Neural crest cell (in vitro differentiated cells): ENCODE measurements at regions not wholly inside any gene's neighbourhood (a gene's known extent, or its start where the extent isn't known, plus 50 kb on each side); places are given as distances from the start of the nearest gene placed in this dataset.
A peak's percentile ranks its signal among the peaks of the same experiment; 100 is the strongest.

Experiments used
- DNase-seq: peaks from one replicate; pipeline ENCODE4 v3.0.0; 2021; ENCODE audit warnings: low read depth, mixed read lengths, low spot score
- H3K27ac Mint-ChIP-seq: one replicate; pipeline ENCODE4 v1.8.0; 2021; ENCODE audit warnings: mild to moderate bottlenecking, mixed read lengths; ENCODE audit not compliant: unreplicated experiment
- H3K27me3 Mint-ChIP-seq: 2 replicates; pipeline ENCODE4 v1.8.0; 2021; ENCODE audit warnings: low read depth, mild to moderate bottlenecking, mixed read lengths
- H3K36me3 Mint-ChIP-seq: 2 replicates; pipeline ENCODE4 v1.8.0; 2021; ENCODE audit warnings: low read depth, mild to moderate bottlenecking, mixed read lengths
- H3K4me1 Mint-ChIP-seq: 2 replicates; pipeline ENCODE4 v1.8.0; 2021; ENCODE audit warnings: mixed read lengths
- H3K4me3 Mint-ChIP-seq: one replicate; pipeline ENCODE4 v1.8.0; 2021; ENCODE audit warnings: mild to moderate bottlenecking, mixed read lengths
- H3K9me3 Mint-ChIP-seq: 2 replicates; pipeline ENCODE4 v1.8.0; 2021; ENCODE audit warnings: mixed read lengths
- TF ChIP-seq, protein P1 (sequence below): fragments of 200-600 bp; sonication (generic); conservative IDR thresholded peaks from 2 replicates; pipeline ENCODE4 v1.5.0; 2021; ENCODE audit warnings: antibody characterized with exemption, mild to moderate bottlenecking

DNA sequence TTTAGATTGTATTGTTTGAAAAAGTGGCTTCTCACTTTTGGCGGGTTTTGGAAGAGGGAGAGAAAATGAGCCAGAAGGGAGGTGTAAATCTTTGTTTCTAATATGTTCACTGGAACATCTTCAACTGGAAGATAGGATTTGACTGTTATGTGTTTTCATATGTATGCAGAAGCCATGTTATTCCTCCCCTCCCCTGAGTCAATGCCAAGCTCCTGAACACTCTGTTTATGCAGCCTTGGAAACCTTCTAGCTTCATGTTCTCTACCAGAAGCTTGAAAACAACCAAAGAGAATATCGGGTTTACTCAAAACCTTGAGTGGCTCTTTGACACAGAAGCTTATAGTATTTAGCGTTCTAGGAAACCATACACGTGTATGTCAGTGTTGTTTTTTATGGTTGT lies 279.1 kb downstream of the PRL start:
- no peak overlapping the region for H3K27ac Mint-ChIP-seq
- H3K36me3 Mint-ChIP-seq = peaks cover 8% of the 10 kb centered on the region
- DNase-seq = no peak

DNA sequence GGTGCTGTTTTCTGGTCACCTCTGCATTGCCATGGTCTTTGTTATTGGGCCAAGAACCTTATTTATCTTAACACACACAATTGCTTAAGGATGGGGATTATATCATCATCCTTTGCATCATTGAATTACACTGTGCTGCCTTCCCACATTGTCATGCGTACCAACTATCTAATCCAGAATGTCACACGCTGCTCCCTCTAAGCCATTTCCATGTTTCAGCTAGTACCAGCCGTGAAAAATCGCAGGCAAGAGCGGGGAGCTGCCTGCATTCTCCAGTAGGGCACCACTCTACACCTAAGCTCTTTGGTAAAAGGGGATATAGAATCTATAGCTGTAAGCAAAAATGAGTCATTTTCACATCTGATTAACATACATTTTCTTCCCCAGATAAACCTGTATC lies 277.0 kb downstream of the PRL start:
- Mint-ChIP-seq H3K36me3 (peaks cover 8% of the 10 kb centered on the region), H3K9me3 (peaks cover 4% of the 10 kb centered on the region), H3K4me1 (peaks cover 10% of the 10 kb centered on the region), H3K4me3 (no peak overlapping the region), H3K27me3 (no peaks in the 10 kb centered on the region), H3K27ac (no peak overlapping the region)
- DNase-seq = no peak
- TF ChIP-seq, protein P1, sequence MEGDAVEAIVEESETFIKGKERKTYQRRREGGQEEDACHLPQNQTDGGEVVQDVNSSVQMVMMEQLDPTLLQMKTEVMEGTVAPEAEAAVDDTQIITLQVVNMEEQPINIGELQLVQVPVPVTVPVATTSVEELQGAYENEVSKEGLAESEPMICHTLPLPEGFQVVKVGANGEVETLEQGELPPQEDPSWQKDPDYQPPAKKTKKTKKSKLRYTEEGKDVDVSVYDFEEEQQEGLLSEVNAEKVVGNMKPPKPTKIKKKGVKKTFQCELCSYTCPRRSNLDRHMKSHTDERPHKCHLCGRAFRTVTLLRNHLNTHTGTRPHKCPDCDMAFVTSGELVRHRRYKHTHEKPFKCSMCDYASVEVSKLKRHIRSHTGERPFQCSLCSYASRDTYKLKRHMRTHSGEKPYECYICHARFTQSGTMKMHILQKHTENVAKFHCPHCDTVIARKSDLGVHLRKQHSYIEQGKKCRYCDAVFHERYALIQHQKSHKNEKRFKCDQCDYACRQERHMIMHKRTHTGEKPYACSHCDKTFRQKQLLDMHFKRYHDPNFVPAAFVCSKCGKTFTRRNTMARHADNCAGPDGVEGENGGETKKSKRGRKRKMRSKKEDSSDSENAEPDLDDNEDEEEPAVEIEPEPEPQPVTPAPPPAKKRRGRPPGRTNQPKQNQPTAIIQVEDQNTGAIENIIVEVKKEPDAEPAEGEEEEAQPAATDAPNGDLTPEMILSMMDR = no peak

More for the DNA sequence above, 279.1 kb downstream of the PRL start:
- H3K9me3 Mint-ChIP-seq = peaks cover 8% of the 10 kb centered on the region
- no peak overlapping the region for H3K4me3 Mint-ChIP-seq
- no peaks in the 10 kb centered on the region for H3K4me1 Mint-ChIP-seq
- H3K27me3 Mint-ChIP-seq = no peaks in the 10 kb centered on the region
- TF ChIP-seq, protein P1 = no peak

DNA sequence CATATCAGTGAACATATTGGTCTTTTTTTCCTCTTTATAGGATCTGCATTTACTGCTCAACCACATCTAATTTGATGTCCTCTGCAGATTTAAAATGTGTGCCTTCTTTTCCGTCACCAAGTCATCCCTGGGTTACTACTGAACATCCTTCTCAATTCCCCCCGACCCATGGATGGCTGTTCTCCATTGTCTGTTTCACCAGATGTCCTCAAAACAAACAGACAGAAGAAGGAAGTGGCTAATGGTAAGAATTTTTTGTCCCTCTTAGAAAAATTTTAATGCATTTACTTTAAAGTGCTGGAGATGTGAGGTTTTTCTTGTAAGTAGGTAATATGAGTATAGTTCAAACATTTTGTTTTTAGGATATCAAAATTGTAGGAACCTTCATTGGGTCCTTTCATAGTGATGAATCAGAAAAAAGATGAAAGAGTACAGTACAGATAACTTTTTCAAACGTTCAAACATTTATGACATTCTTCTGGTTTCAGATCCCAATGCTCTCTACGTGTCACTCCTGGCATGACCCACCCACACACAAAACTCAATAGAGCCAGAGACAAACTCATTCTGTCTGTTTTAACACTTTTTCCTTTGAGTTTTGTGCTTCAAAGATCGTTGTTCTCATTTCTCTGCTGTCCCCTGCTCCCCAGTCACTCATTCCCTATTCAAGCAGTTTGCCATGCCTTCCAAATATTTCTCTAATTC lies 276.4 kb downstream of the PRL start:
- H3K27ac Mint-ChIP-seq = no peak overlapping the region
- no peak overlapping the region for H3K4me3 Mint-ChIP-seq
- no peaks in the 10 kb centered on the region for H3K27me3 Mint-ChIP-seq
- DNase-seq = no peak
- peaks cover 16% of the 10 kb centered on the region for H3K4me1 Mint-ChIP-seq
- peaks cover 8% of the 10 kb centered on the region for H3K36me3 Mint-ChIP-seq
- H3K9me3 Mint-ChIP-seq = peaks cover 4% of the 10 kb centered on the region
- TF ChIP-seq, protein P1 = no peak

DNA sequence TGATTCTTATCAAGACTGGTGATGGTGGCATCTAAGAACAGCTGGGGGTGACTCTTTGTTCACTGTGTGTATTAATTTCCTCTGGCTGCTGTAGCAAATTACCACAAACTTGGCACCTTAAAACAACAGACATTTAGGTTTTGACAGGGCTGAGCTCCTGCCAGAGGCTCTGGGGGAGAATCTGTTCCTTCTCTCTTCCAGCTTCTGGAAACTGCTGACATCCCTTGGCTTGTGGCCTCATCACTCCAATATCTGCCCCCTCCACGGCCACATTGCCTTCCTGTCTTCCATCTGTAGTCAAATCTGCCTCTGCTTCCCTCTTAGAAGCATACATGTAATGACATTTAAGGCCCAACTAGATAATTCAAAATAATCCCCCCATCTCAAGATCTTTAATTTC lies 274.9 kb downstream of the PRL start:
- Mint-ChIP-seq H3K36me3 (peaks cover 8% of the 10 kb centered on the region), H3K4me3 (no peak overlapping the region), H3K27me3 (no peaks in the 10 kb centered on the region), H3K27ac (no peak overlapping the region), H3K4me1 (peaks cover 31% of the 10 kb centered on the region), H3K9me3 (peaks cover 4% of the 10 kb centered on the region)
- no peak for DNase-seq
- TF ChIP-seq, protein P1 = no peak

DNA sequence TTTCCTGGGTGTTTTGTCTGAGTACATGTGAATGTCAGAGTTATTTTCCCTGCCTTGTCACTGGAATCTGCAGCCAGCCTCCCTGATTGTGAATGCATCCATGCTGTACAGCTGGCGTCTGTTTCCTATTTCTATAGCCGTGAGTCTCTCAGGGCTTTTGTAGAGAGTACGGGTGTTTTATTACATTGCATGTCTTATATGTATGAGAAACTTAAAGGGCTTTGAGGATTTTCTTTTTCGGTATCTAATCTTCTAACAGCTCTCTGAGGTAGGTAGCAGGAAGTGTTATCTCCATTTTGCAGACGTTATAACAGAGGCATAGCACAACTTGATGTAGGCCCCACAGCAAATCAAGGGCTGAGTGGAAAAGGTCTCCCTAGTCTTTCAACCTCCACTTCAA lies 272.9 kb downstream of the PRL start:
- Mint-ChIP-seq H3K9me3 (peaks cover 4% of the 10 kb centered on the region), H3K4me1 (peaks cover 44% of the 10 kb centered on the region), H3K27me3 (no peaks in the 10 kb centered on the region), H3K27ac (no peak overlapping the region), H3K4me3 (peak overlapping the region; percentile 11), H3K36me3 (peaks cover 8% of the 10 kb centered on the region)
- no peak for DNase-seq
- TF ChIP-seq, protein P1 = no peak
